ENCODE measurements at regions not wholly inside any gene's neighbourhood (a gene's known extent, or its start where the extent isn't known, plus 50 kb on each side); places are given as distances from the start of the nearest gene placed in this dataset.
A peak's percentile ranks its signal among the peaks of the same experiment; 100 is the strongest.

GRCh38 chr7:115146148-115146547, 224.3 kb downstream of the MDFIC start:
- Mint-ChIP-seq H3K4me1 (peaks cover 10% of the 10 kb centered on the region), H3K36me3 (ENCODE audit: low read depth) (no peaks in the 10 kb centered on the region), H3K9me3 (no peaks in the 10 kb centered on the region), H3K27ac (peak overlapping the region; percentile 27), H3K4me3 (no peak overlapping the region), H3K27me3 (no peaks in the 10 kb centered on the region)
- ChIA-PET POLR2A (no interaction called here), CTCF (no interaction called here)
- DNase-seq: no peak

- Mint-ChIP-seq H3K9me3 (peaks cover 2% of the 10 kb centered on the region), H3K27ac (peak overlapping the region; percentile 27), H3K4me1 (peaks cover 10% of the 10 kb centered on the region), H3K36me3 (ENCODE audit: low read depth) (no peaks in the 10 kb centered on the region), H3K4me3 (no peak overlapping the region), H3K27me3 (no peaks in the 10 kb centered on the region)
- ChIA-PET CTCF (no interaction called here), POLR2A (no interaction called here)
- no peak for DNase-seq
Observed at GRCh38 chr7:115145512-115145911, 223.6 kb downstream of the MDFIC start.

- Mint-ChIP-seq H3K27ac (no peak overlapping the region), H3K4me1 (peaks cover 27% of the 10 kb centered on the region)
Observed at GRCh38 chr7:115137816-115138215, 215.9 kb downstream of the MDFIC start.

DNA sequence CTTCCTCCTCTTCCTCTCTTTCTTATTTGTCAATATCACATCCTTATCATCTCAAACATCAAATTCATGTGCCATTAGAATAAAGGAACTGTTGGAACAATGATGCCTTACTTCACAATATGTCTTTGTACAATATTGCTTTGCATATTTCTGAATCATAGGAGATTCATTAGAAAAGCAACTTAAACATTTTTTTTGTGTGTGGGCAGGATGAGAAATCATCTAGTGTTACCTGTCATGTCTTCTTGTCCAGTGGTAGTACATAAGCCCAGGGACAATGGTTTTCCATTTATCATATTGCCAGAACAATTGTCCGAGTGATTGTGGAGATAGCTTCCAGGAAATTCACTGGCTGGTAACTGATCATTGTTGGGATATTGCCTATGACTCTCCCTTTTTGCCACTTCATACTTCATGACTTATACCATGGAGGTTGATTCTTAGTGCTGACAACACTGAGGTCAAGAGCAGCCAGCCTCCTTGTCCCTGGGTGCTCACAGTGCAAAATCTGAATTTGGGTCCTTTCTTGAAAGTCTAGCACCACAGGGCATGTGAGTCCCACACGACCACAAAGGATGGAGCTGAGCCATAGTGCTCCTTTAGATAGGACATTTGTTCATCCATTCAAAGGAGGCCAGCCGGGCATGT, 215.0 kb downstream of the MDFIC start:
- no peaks in the 10 kb centered on the region for H3K27me3 Mint-ChIP-seq
- DNase-seq: no peak
- H3K36me3 Mint-ChIP-seq (ENCODE audit: low read depth): peaks cover 7% of the 10 kb centered on the region
- peaks cover 30% of the 10 kb centered on the region for H3K4me1 Mint-ChIP-seq
- CTCF ChIA-PET: no interaction called here
- POLR2A ChIA-PET: no interaction called here
- H3K4me3 Mint-ChIP-seq: no peak overlapping the region
- H3K27ac Mint-ChIP-seq: no peak overlapping the region
- H3K9me3 Mint-ChIP-seq: peaks cover 15% of the 10 kb centered on the region

More at GRCh38 chr7:115137816-115138215, 215.9 kb downstream of the MDFIC start:
- H3K9me3 Mint-ChIP-seq: peaks cover 10% of the 10 kb centered on the region
- no peak for DNase-seq
- POLR2A ChIA-PET: no interaction called here
- no peak overlapping the region for H3K4me3 Mint-ChIP-seq
- no peaks in the 10 kb centered on the region for H3K27me3 Mint-ChIP-seq
- peaks cover 6% of the 10 kb centered on the region for H3K36me3 Mint-ChIP-seq (ENCODE audit: low read depth)
- CTCF ChIA-PET: no interaction called here

DNA sequence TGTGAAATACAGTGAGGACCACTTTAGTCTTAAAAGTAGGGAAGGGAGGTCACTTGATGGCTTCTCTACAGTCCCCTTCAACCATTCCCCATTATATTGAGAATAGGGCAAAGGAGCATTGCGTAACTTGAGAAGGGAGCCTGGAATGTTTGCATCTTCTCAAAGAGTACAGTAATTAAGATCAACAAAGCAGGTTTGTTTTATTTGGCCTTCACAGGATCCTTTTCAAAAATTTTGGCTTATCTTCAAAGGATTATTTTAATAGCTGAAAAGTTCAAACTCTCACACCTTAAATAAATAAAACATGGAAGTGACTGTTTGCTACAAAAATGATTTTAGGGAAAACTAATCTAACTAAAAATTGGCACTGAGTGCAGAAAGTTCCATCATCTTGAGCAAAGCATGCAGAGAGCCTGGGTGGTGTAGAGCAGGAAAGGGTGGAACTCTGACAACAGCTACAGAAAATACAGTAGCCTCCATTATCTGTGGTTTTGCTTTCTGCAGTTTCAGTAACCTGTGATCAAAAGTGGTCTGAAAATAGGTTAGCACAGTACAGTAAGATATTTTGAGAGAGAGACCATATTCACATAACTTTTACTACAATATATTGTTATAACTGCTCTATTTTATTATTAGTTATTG, 214.0 kb downstream of the MDFIC start:
- peaks cover 30% of the 10 kb centered on the region for H3K4me1 Mint-ChIP-seq
- H3K27ac Mint-ChIP-seq: no peak overlapping the region
- POLR2A ChIA-PET: no interaction called here
- no peak for DNase-seq
- no peaks in the 10 kb centered on the region for H3K27me3 Mint-ChIP-seq
- peaks cover 17% of the 10 kb centered on the region for H3K9me3 Mint-ChIP-seq
- H3K36me3 Mint-ChIP-seq (ENCODE audit: low read depth): peaks cover 7% of the 10 kb centered on the region
- CTCF ChIA-PET: no interaction called here
- H3K4me3 Mint-ChIP-seq: no peak overlapping the region

DNA sequence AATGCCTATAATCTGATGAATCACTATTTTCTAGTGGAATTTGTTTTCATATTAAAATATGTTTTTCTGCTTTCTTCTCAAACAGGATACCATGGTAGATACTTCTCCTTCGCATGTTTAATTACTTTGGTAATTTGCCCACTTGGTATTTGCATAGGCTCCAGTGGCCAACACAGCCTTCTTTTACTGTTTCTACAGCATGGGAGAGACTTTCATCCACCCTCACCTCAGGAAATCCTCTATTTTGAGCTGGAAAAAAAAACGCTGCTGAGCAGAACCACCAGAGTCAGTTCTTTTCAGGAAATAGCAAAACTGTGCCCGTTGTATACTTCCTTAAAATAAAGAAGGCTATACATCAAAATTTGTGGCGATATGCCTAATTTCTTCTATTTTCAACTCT, 213.3 kb downstream of the MDFIC start:
- Mint-ChIP-seq H3K27ac (no peak overlapping the region), H3K4me1 (peaks cover 30% of the 10 kb centered on the region), H3K36me3 (ENCODE audit: low read depth) (peaks cover 7% of the 10 kb centered on the region), H3K27me3 (no peaks in the 10 kb centered on the region), H3K9me3 (peaks cover 16% of the 10 kb centered on the region), H3K4me3 (no peak overlapping the region)
- CTCF ChIA-PET: no interaction called here
- DNase-seq: no peak
- POLR2A ChIA-PET: no interaction called here

DNA sequence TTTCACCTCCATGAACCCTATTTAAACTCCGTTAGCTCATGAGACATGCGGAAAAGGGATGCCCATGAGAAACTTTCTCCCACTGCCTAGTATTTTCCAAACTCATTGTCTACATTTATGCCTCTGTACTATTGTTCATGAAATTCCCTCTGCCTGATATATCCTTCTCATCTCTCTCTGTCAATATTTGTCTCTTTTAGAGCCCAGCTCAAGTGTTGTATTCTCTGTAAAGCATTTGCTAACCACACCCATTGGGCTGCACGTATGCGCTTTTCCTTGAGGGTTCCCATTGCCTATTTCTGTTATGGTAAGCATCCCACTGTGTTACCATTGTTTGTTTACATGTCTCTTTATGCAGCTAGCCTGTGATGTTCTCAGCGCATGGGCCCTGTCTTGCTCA, 211.4 kb downstream of the MDFIC start:
- POLR2A ChIA-PET: interaction anchor here (1.6 kb wide), 1 partner anchor 10 kb away, joined by 4 read pairs; no protein-coding TSS in a partner anchor
- Mint-ChIP-seq H3K27me3 (no peaks in the 10 kb centered on the region), H3K9me3 (peaks cover 16% of the 10 kb centered on the region), H3K4me3 (no peak overlapping the region), H3K27ac (no peak overlapping the region), H3K36me3 (ENCODE audit: low read depth) (peaks cover 7% of the 10 kb centered on the region), H3K4me1 (peaks cover 30% of the 10 kb centered on the region)
- CTCF ChIA-PET: no interaction called here
- DNase-seq: no peak

- Mint-ChIP-seq H3K36me3 (ENCODE audit: low read depth) (peaks cover 7% of the 10 kb centered on the region), H3K4me3 (no peak overlapping the region), H3K9me3 (peaks cover 16% of the 10 kb centered on the region), H3K4me1 (peaks cover 28% of the 10 kb centered on the region), H3K27me3 (no peaks in the 10 kb centered on the region), H3K27ac (no peak overlapping the region)
- CTCF ChIA-PET: no interaction called here
- no peak for DNase-seq
- POLR2A ChIA-PET: no interaction called here
Observed at GRCh38 chr7:115132096-115132495, 210.2 kb downstream of the MDFIC start.

DNA sequence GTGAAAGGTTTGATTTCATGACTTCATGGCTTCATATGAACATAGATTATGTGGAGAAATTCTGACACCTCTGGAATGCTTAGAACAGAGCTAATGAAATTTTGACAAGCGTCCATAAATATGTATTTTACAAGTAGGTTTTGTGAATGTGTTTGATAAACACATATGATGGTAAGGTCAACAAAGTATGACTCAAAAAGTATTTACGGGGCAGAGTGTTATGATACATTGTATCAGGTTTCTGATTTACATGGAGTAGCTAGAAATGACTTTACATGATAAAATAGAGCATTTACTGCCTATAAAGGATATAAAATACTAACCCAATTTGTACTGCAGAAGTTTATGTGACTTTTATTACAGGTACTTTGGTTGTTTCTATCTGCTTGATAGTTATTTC, 206.3 kb downstream of the MDFIC start:
- no peaks in the 10 kb centered on the region for H3K27me3 Mint-ChIP-seq
- peaks cover 7% of the 10 kb centered on the region for H3K4me1 Mint-ChIP-seq
- CTCF ChIA-PET: no interaction called here
- H3K9me3 Mint-ChIP-seq: peaks cover 10% of the 10 kb centered on the region
- H3K27ac Mint-ChIP-seq: no peak overlapping the region
- peaks cover 4% of the 10 kb centered on the region for H3K36me3 Mint-ChIP-seq (ENCODE audit: low read depth)
- H3K4me3 Mint-ChIP-seq: no peak overlapping the region
- POLR2A ChIA-PET: no interaction called here
- DNase-seq: no peak

- no peaks in the 10 kb centered on the region for H3K27me3 Mint-ChIP-seq
- no peaks in the 10 kb centered on the region for H3K36me3 Mint-ChIP-seq (ENCODE audit: low read depth)
- ChIA-PET POLR2A (no interaction called here), CTCF (no interaction called here)
- peaks cover 1% of the 10 kb centered on the region for H3K4me1 Mint-ChIP-seq
- H3K27ac Mint-ChIP-seq: no peak overlapping the region
- DNase-seq: no peak
- no peak overlapping the region for H3K4me3 Mint-ChIP-seq
- H3K9me3 Mint-ChIP-seq: peaks cover 8% of the 10 kb centered on the region
Observed at GRCh38 chr7:115127399-115128021, 205.6 kb downstream of the MDFIC start.

- H3K27me3 Mint-ChIP-seq: no peaks in the 10 kb centered on the region
- no peak for DNase-seq
- CTCF ChIA-PET: no interaction called here
- no peaks in the 10 kb centered on the region for H3K36me3 Mint-ChIP-seq (ENCODE audit: low read depth)
- no peaks in the 10 kb centered on the region for H3K9me3 Mint-ChIP-seq
- no peak overlapping the region for H3K27ac Mint-ChIP-seq
- no peak overlapping the region for H3K4me3 Mint-ChIP-seq
- POLR2A ChIA-PET: no interaction called here
- H3K4me1 Mint-ChIP-seq: peaks cover 1% of the 10 kb centered on the region
Observed at GRCh38 chr7:115125750-115126149, 203.9 kb downstream of the MDFIC start.

- Mint-ChIP-seq H3K4me3 (no peak overlapping the region), H3K9me3 (no peaks in the 10 kb centered on the region), H3K4me1 (peaks cover 1% of the 10 kb centered on the region), H3K27me3 (no peaks in the 10 kb centered on the region), H3K36me3 (ENCODE audit: low read depth) (no peaks in the 10 kb centered on the region), H3K27ac (no peak overlapping the region)
- ChIA-PET POLR2A (no interaction called here), CTCF (no interaction called here)
- DNase-seq: no peak
Observed at GRCh38 chr7:115125312-115125711, 203.4 kb downstream of the MDFIC start.

- no peaks in the 10 kb centered on the region for H3K27me3 Mint-ChIP-seq
- no peak for DNase-seq
- CTCF ChIA-PET: no interaction called here
- H3K9me3 Mint-ChIP-seq: no peaks in the 10 kb centered on the region
- POLR2A ChIA-PET: no interaction called here
- no peak overlapping the region for H3K27ac Mint-ChIP-seq
- no peaks in the 10 kb centered on the region for H3K36me3 Mint-ChIP-seq (ENCODE audit: low read depth)
- peaks cover 1% of the 10 kb centered on the region for H3K4me1 Mint-ChIP-seq
- no peak overlapping the region for H3K4me3 Mint-ChIP-seq
Observed at GRCh38 chr7:115124409-115124939, 202.6 kb downstream of the MDFIC start.

DNA sequence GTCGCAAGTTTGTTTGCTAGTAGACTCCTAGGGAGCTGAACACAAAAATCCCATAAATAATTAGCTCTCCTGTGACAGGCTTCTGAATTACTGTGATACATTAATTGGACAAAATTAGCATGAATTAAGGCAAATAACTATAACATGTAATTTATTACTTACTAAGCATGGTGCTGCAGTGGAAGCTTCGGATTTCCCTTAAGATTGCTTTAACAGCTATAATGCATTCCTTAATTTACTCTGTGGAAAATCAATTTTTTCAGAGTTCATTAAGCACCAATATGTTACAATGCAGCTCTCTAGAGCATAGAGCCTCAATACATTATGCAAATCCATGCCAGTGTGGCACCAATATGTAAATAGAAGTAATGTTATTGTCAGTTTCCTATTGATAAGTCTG, 201.5 kb downstream of the MDFIC start:
- ChIA-PET POLR2A (no interaction called here), CTCF (no interaction called here)
- no peaks in the 10 kb centered on the region for H3K27me3 Mint-ChIP-seq
- H3K27ac Mint-ChIP-seq: no peak overlapping the region
- no peak for DNase-seq
- peaks cover 1% of the 10 kb centered on the region for H3K4me1 Mint-ChIP-seq
- H3K4me3 Mint-ChIP-seq: no peak overlapping the region
- no peaks in the 10 kb centered on the region for H3K36me3 Mint-ChIP-seq (ENCODE audit: low read depth)
- no peaks in the 10 kb centered on the region for H3K9me3 Mint-ChIP-seq
